Mesothelial cell of epicardium (in vitro differentiated cells): ENCODE measurements at regions not wholly inside any gene's neighbourhood (a gene's known extent, or its start where the extent isn't known, plus 50 kb on each side); places are given as distances from the start of the nearest gene placed in this dataset.

ENCODE experiments used
- DNase-seq, 2 experiments: peaks; one replicate each; pipeline ENCODE4 v3.0.0; 2021; ENCODE audit warnings: low spot score in 2 of 2; ENCODE audit not compliant: unreplicated experiment in 2 of 2
- H3K27ac Mint-ChIP-seq: 2 replicates; pipeline ENCODE4 v1.8.0; 2021; ENCODE audit warnings: mixed read lengths
- H3K27me3 Mint-ChIP-seq: 2 replicates; pipeline ENCODE4 v1.8.0; 2021; ENCODE audit warnings: low read depth, mixed read lengths
- H3K36me3 Mint-ChIP-seq: 2 replicates; pipeline ENCODE4 v1.8.0; 2021; ENCODE audit warnings: mixed read lengths
- H3K4me1 Mint-ChIP-seq: 2 replicates; pipeline ENCODE4 v1.8.0; 2021; ENCODE audit warnings: mixed read lengths
- H3K4me3 Mint-ChIP-seq: 2 replicates; pipeline ENCODE4 v1.8.0; 2021; ENCODE audit warnings: mild to moderate bottlenecking, moderate library complexity, mixed read lengths
- H3K9me3 Mint-ChIP-seq: 2 replicates; pipeline ENCODE4 v1.8.0; 2021; ENCODE audit warnings: mixed read lengths
- CTCF ChIP-seq: fragments of 200-600 bp; sonication (generic); IDR thresholded peaks from one replicate; pipeline ENCODE4 v1.5.0; 2021; ENCODE audit warnings: antibody characterized with exemption; ENCODE audit not compliant: unreplicated experiment

GRCh38 chr4:14925471-14925870 lies 76.8 kb upstream of the CPEB2 start:
- no peak for TF ChIP-seq CTCF
- Mint-ChIP-seq H3K27me3 (no peaks in the 10 kb centered on the region), H3K27ac (no peak overlapping the region), H3K4me1 (no peaks in the 10 kb centered on the region), H3K9me3 (no peaks in the 10 kb centered on the region), H3K36me3 (no peaks in the 10 kb centered on the region), H3K4me3 (no peak overlapping the region)
- no peak for DNase-seq

- Mint-ChIP-seq H3K36me3 (no peaks in the 10 kb centered on the region), H3K27ac (no peak overlapping the region), H3K4me3 (no peak overlapping the region), H3K9me3 (no peaks in the 10 kb centered on the region), H3K4me1 (no peaks in the 10 kb centered on the region), H3K27me3 (no peaks in the 10 kb centered on the region)
- TF ChIP-seq CTCF: no peak
- no peak for DNase-seq
These were observed 75.9 kb upstream of the CPEB2 start for GRCh38 chr4:14926368-14926767.

- TF ChIP-seq CTCF: no peak
These were observed 74.2 kb upstream of the CPEB2 start for GRCh38 chr4:14928035-14928434.

GRCh38 chr4:14929669-14930068 lies 72.6 kb upstream of the CPEB2 start:
- H3K9me3 Mint-ChIP-seq: no peaks in the 10 kb centered on the region
- no peak overlapping the region for H3K27ac Mint-ChIP-seq
- no peaks in the 10 kb centered on the region for H3K27me3 Mint-ChIP-seq
- H3K36me3 Mint-ChIP-seq: no peaks in the 10 kb centered on the region
- no peak for TF ChIP-seq CTCF
- no peak overlapping the region for H3K4me3 Mint-ChIP-seq
- no peak for DNase-seq
- H3K4me1 Mint-ChIP-seq: no peaks in the 10 kb centered on the region

More at GRCh38 chr4:14928035-14928434, 74.2 kb upstream of the CPEB2 start:
- Mint-ChIP-seq H3K36me3 (no peaks in the 10 kb centered on the region), H3K27me3 (no peaks in the 10 kb centered on the region), H3K27ac (no peak overlapping the region), H3K9me3 (no peaks in the 10 kb centered on the region), H3K4me3 (no peak overlapping the region), H3K4me1 (no peaks in the 10 kb centered on the region)
- DNase-seq: no peak

GRCh38 chr4:14934704-14935390 lies 67.4 kb upstream of the CPEB2 start:
- no peaks in the 10 kb centered on the region for H3K9me3 Mint-ChIP-seq
- H3K27ac Mint-ChIP-seq: no peak overlapping the region
- H3K36me3 Mint-ChIP-seq: no peaks in the 10 kb centered on the region
- DNase-seq: no peak
- no peaks in the 10 kb centered on the region for H3K4me1 Mint-ChIP-seq
- no peaks in the 10 kb centered on the region for H3K27me3 Mint-ChIP-seq
- no peak overlapping the region for H3K4me3 Mint-ChIP-seq
- no peak for TF ChIP-seq CTCF

- peaks cover 5% of the 10 kb centered on the region for H3K4me1 Mint-ChIP-seq
- DNase-seq: no peak
- no peaks in the 10 kb centered on the region for H3K9me3 Mint-ChIP-seq
- no peak overlapping the region for H3K27ac Mint-ChIP-seq
- H3K4me3 Mint-ChIP-seq: no peak overlapping the region
- no peak for TF ChIP-seq CTCF
- no peaks in the 10 kb centered on the region for H3K36me3 Mint-ChIP-seq
- H3K27me3 Mint-ChIP-seq: peaks cover under 1% of the 10 kb centered on the region
These were observed 58.5 kb upstream of the CPEB2 start for GRCh38 chr4:14943749-14944148.
